NCI-H128 (cell line): ENCODE measurements at regions not wholly inside any gene's neighbourhood (a gene's known extent, or its start where the extent isn't known, plus 50 kb on each side); places are given as distances from the start of the nearest gene placed in this dataset.

Experiments used
- DNase-seq: peaks from one replicate; lab custom pipeline; 2025; ENCODE audit not compliant: unreplicated experiment; lab: John Stamatoyannopoulos, UW

- DNase-seq = no peak
Observed at GRCh38 chr6:6912817-6913744, 194.7 kb upstream of the RREB1 start.

DNA sequence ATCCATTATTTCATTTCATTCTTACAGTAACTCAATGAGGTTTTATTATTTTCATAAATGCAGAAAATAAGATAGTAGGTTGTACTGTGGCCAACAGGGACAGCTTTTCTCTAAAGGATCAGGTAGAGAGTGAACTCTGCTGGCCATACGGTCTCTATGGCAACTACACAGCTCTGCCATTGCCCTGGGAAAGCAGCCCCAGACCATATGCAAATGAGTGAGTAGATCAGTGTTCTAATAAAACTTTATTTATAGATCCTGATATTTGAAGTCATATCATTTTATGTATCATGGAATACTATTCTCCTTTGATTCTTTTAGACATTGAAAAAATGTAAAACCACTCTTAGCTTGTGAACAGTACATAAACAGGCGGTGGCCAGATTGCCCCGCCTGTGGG is 192.5 kb upstream of the RREB1 start:
- DNase-seq = no peak

DNA sequence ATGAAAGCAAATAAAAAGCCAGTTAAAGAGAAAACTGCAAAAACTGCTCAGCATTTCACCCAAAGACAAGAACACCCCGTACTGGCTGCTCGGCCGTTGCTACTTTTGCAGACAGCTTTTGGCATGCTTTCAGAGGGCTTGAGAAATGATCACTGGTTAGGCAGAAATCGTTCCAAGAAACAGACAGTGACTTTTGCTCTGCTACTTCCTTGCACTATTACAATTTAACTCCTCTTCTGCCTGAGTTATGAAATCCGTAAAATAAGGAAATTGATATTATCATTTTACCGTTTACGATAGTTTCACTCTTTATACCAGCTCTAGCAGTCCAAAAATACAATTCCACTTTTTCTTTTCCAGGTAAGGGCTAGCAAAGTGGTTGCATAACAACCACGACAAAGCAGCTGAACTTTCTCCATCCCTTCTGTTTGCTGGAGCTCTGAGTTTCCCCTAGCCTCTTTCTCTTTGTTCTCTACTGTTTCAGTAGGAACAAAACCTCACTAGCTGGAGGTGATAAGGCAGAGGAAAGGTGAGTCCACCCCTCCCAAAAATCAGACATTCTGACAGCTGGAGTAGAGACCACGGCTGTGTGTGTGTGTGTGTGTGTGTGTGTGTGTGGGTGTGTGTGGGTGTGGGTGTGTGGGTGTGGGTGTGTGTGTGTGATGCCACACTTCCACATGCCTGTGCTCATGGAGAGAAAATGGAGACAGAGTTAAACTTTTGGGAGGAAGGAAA is 191.8 kb upstream of the RREB1 start:
- no peak for DNase-seq

GRCh38 chr6:6916598-6916997 is 191.2 kb upstream of the RREB1 start:
- no peak for DNase-seq

DNA sequence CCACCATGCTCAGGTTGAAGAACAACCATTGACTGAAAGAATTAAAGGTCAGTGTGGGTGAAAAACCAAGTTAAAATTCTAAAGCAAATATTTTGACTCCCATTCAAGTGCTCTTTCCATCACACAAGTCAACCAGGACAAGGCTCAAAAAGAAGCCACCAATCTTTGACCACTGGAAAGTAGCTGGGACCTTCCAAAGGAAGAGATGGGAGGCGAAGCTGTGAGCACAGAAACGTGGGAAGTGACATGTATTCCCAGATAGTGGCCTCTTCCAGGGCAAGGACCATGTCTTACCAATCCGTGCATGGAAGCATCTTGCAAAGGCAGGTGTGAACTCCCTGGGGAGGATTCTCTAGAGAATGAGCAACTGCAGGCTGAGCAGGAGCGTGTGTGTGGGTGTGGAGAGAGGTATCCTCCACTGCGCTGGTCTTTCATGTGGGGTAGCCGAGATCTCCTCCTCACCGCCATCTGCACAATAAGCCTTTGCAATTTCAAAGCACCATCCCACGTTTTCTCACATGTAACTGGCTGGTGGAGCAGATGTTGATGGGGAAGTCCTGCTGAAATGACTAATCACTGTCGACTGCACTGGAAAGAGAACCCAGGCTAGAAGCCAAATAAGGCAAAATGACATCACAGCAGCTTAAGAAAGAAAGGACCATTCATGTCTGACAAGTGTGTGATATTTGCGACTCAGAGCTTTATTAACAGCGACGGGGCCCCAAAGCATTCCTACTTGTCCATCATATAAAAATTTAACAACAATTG is 189.4 kb upstream of the RREB1 start:
- no peak for DNase-seq

DNA sequence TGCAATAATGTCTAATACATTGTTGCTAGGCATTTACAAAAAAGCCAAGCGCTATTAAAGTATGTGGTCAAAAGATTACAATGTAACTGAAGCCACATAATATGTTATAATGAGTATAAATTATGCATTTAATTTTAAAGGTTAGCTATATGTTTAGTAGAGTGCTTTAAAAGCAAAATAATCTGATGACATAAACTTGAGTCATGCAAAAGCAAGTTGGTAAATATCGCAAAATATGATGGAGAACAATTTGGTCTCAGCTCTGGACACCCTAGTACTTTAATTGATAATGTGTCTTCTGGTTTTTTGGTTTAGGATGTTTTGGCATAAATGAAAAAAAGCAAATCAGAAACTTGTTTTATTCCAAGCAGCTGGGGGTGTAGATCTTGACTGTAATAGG is 188.6 kb upstream of the RREB1 start:
- DNase-seq = no peak

DNA sequence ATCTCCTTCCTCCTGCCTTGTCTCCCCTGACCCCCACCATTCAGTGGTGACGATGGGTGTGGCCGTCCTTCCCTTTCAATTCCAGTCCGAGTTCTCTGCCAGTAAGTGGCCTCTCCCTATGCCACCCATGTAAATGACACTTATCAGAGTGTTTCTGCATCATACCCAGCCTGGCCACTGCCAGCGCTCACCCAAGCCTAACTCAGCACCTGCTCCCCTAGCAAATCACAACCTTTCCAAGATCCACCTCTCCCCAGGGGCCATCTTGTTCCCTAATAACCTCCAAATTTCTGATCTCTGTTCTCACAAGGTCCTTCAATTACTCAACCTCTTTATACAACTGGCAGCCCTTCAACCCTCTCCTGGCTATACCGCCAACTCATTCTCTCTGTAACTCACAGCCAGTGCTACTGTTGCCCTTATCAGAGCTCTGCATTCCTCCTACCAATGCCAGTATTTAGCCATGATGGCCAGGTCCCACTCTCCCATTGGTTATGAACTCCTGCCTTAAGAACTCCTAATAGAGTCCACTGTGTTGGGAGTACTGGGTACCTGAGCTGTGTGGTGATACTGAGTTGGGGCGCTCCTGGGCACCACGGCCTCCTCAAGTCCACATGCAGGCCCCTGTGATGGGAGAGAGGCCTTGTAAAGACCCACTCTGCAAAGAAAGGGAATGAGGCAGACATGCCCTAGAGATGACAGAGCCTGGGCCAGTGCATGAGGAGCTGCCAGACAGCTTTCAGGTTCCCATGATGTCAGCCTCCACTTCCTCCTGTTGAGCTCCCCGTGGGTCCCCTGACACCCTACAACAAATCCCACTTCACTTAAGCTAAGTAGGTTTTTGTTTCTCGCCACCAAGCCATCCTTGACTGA is 187.4 kb upstream of the RREB1 start:
- DNase-seq = no peak

GRCh38 chr6:6920987-6921313 is 186.8 kb upstream of the RREB1 start:
- no peak for DNase-seq

- DNase-seq = no peak
Observed at GRCh38 chr6:6922166-6922565, 185.6 kb upstream of the RREB1 start.

GRCh38 chr6:6923605-6924004 is 184.2 kb upstream of the RREB1 start:
- no peak for DNase-seq

- no peak for DNase-seq
Observed at GRCh38 chr6:6924708-6925107, 183.1 kb upstream of the RREB1 start.

DNA sequence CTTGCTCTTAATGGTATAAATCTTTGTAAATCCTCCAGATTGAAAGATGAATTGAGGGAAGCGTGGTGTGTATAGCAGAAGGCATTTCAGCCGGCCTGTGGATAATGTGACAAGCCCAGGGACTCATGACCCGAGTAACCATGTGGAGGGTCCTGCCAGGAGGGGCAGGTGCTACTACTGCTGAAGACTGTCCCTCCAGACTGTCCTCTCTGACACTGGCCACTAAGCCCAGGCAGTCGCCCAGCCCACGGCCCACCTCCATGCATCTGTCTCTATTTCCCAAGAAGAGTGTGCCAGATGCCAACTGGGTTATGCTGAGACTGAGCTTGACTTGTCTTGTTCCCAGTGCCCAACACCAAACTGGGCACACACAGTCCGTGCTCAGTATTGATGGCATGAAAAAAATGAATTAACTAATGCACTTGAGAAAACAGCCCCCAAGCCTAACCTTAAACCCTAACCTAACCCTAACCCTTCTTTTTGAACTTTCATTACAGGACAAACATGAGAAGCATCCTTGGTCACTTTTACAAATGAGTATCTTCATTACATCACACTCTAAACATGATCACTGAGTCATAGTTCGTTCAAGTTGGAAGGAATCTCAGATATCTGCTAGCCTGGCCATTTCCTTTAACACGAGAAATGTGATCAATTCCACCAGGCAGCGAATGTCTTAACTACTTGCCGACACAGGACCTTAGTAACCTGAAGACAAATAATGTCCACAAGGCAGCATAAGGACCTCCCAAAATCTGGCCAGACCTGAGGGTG is 182.2 kb upstream of the RREB1 start:
- no peak for DNase-seq

DNA sequence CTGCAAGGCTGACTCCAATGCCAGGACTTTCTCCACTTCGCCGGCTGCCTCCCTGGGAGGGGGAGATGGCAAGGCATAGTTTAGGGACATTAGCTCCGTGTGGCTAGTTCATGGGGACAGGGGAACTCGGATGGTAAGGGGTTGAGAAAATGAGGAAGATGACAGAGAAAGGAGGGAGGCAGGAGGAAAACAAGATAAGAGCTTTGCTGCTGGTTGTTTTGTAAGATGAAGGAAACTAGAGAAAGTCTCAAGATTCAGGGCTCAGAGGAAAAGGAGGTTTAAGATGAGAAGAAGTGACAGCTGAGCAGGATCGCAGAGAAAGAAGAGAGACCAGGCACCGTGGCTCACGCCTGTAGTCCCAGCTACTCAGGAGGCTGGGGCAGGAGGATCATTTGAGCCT is 180.9 kb upstream of the RREB1 start:
- DNase-seq = no peak

DNA sequence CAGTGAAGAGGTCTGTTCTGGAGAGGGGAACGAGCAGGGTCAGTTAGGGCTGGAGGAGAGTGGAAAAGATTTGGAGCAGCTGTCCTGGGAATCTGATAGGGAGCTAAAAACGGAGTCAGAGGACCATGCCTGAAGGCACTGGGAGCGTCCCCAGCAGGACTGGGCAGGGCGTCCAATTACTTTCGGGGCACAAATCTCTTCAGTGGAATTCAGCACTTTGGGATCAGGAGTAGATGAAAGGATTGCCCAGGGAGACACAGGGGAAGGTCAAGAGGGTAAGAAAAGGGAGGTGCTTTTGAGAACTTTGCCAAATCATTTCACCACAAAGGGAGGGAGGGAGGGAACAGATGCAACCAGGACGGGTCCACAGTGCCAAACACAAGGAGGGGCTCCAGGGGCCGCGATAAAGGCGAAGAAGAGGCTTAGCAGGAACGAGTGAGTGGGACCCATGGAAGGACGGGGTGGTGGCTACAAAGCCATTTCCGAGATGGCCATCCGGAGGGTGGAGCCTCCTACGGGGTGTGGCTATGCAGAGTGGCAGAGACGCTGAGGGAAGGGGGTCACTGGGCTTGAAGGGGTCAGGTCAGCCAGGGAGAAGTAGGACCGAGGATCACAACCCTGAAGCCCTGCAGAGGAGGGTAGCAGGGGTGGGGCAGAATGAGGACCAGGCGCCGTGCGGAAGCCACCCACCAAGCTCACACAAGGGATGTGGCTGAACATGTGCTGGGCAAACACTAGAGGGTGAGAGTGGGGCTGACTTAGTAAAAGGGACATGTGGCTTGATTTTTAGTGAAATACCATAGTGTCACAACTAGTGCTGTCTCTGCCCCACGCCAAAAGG is 180.0 kb upstream of the RREB1 start:
- DNase-seq = no peak

DNA sequence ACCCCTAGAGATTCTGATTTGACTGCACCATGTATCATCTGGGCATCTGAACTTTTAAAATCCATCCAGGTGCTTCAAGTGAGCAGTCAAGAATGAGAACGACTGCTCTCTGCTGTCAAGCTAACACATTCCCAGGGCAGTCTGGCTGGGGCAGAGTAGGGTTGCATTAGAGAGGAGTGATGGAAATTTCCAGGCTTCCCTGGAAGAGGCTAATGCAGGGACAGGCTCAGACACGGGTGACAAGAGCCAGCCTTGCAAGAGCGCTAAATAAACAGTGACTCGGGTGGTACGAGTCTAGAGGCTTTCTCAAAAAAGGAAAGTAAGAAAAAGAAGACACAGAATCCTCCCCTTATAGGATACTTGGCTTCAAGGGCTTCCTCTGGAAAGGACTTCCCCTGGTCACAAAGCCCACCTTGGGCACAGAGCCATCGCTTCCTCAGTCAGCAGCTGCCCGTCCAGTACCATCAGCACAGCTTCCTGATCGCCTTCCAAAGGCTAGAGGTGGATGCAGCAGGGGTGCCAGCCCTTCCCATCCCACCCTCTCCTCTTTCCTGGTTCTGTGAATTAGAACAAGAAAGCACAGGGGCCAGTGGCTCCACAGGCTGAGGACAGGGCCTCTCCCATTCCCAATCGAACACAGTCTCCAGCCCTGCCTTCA is 177.4 kb upstream of the RREB1 start:
- no peak for DNase-seq

- no peak for DNase-seq
Observed at GRCh38 chr6:6931071-6932025, 176.4 kb upstream of the RREB1 start.

- DNase-seq = no peak
Observed at GRCh38 chr6:6932341-6932740, 175.4 kb upstream of the RREB1 start.
